Naive thymus-derived CD4-positive, alpha-beta T cell (primary cell): ENCODE measurements at regions not wholly inside any gene's neighbourhood (a gene's known extent, or its start where the extent isn't known, plus 50 kb on each side); places are given as distances from the start of the nearest gene placed in this dataset.
A peak's percentile ranks its signal among the peaks of the same experiment; 100 is the strongest.

Source experiments
- ATAC-seq: fragments of 150-1000 bp; cut with Tn5 transposase; 2 replicates; pipeline ENCODE4 v1.10.0; 2021; ENCODE audit warnings: mild to moderate bottlenecking, moderate library complexity
- CTCF ChIA-PET: fragments of 350-600 bp; sonication (Branson Sonifier 250); formaldehyde crosslinking; loops from one replicate; lab custom pipeline; 2021; ENCODE audit warnings: antibody characterized with exemption; lab: Charles Lee
- POLR2A ChIA-PET: fragments of 350-600 bp; sonication (Branson Sonifier 250); formaldehyde crosslinking; loops from one replicate; lab custom pipeline; 2021; ENCODE audit warnings: antibody characterized with exemption, inconsistent platforms; lab: Charles Lee
- DNase-seq, 9 donors: peaks; one replicate each; pipeline versions ENCODE4 v3.0.0 to v3.0.0-alpha.2; 2020 to 2022; ENCODE audit warnings: mixed read lengths in 1 of 9
- H3K27ac ChIP-seq: one replicate; pipeline ENCODE4 v1.7.0; 2013; ENCODE audit warnings: mild to moderate bottlenecking, low read depth, low read length, moderate library complexity
- H3K27me3 ChIP-seq, 2 donors: one replicate each; pipeline ENCODE4 v1.7.0; 2013; ENCODE audit warnings: low read length in 2 of 2, mild to moderate bottlenecking in 2 of 2, moderate library complexity in 2 of 2; ENCODE audit not compliant: control insufficient read depth in 2 of 2, insufficient read depth in 2 of 2
- H3K36me3 ChIP-seq, 3 experiments: 1 replicate in 2 of 3; 2 replicates in 1 of 3; pipeline ENCODE4 v1.7.0; 2013; ENCODE audit warnings: low read length in 3 of 3, mild to moderate bottlenecking in 3 of 3, moderate library complexity in 1 of 3; ENCODE audit not compliant: insufficient read depth in 3 of 3, control insufficient read depth in 2 of 3
- H3K4me1 ChIP-seq, 2 donors: one replicate each; pipeline ENCODE4 v1.7.0; 2013; ENCODE audit warnings: low read length in 2 of 2, mild to moderate bottlenecking in 2 of 2, moderate library complexity in 1 of 2; ENCODE audit not compliant: control insufficient read depth in 2 of 2, insufficient read depth in 2 of 2
- H3K4me3 ChIP-seq: 2 replicates; pipeline ENCODE4 v1.7.0; 2013; ENCODE audit warnings: mild to moderate bottlenecking, low read length
- H3K9me3 ChIP-seq, 3 experiments: 1 replicate in 2 of 3; 2 replicates in 1 of 3; pipeline ENCODE4 v1.7.0; 2013; ENCODE audit warnings: low read length in 3 of 3; ENCODE audit not compliant: control insufficient read depth in 2 of 3
- H3K27ac Mint-ChIP-seq, 9 donors: one replicate each; pipeline ENCODE4 v1.8.0; 2020 to 2022; ENCODE audit warnings: mixed read lengths in 9 of 9, mild to moderate bottlenecking in 8 of 9, moderate library complexity in 5 of 9, inconsistent platforms in 2 of 9
- H3K27me3 Mint-ChIP-seq, 5 donors: one replicate each; pipeline ENCODE4 v1.8.0; 2021 to 2022; ENCODE audit warnings: mixed read lengths in 5 of 5, mild to moderate bottlenecking in 1 of 5
- H3K36me3 Mint-ChIP-seq, 5 donors: one replicate each; pipeline ENCODE4 v1.8.0; 2020 to 2022; ENCODE audit warnings: mixed read lengths in 5 of 5, mild to moderate bottlenecking in 3 of 5, inconsistent platforms in 1 of 5
- H3K4me1 Mint-ChIP-seq, 7 donors: one replicate each; pipeline ENCODE4 v1.8.0; 2020 to 2022; ENCODE audit warnings: mixed read lengths in 7 of 7, mild to moderate bottlenecking in 3 of 7, inconsistent platforms in 1 of 7
- H3K4me3 Mint-ChIP-seq, 10 donors: one replicate each; pipeline ENCODE4 v1.8.0; 2020 to 2022; ENCODE audit warnings: mild to moderate bottlenecking in 10 of 10, mixed read lengths in 10 of 10, moderate library complexity in 6 of 10, inconsistent platforms in 2 of 10
- H3K9me3 Mint-ChIP-seq, 11 donors: one replicate each; pipeline ENCODE4 v1.8.0; 2020 to 2022; ENCODE audit warnings: mixed read lengths in 11 of 11, mild to moderate bottlenecking in 4 of 11, inconsistent platforms in 1 of 11, moderate library complexity in 1 of 11
- intact Hi-C, 2 donors: fragments of 100-400 bp; cut with micrococcal nuclease; formaldehyde crosslinking; loops; one replicate each; pipeline ENCODE4 v1.15.1; 2023

- H3K27ac Mint-ChIP-seq = no peak overlapping the region
- no peaks in the 10 kb centered on the region for H3K27me3 Mint-ChIP-seq
- Histone ChIP-seq H3K36me3 (no peaks in the 10 kb centered on the region), H3K27ac (no peak overlapping the region), H3K4me3 (no peak overlapping the region), H3K4me1 (peaks cover 0 to 5% of the 10 kb centered on the region in 2 donors), H3K27me3 (no peaks in the 10 kb centered on the region), H3K9me3 (no peaks in the 10 kb centered on the region)
- POLR2A ChIA-PET = no interaction called here
- peaks cover 0 to 32% (median 0%) of the 10 kb centered on the region in 5 donors for H3K36me3 Mint-ChIP-seq
- no peak overlapping the region for H3K4me3 Mint-ChIP-seq
- ATAC-seq (no peak), DNase-seq (no peak)
- peaks cover 11 to 34% (median 19%) of the 10 kb centered on the region in 7 donors for H3K4me1 Mint-ChIP-seq
- H3K9me3 Mint-ChIP-seq = peaks cover 0 to 21% (median 0%) of the 10 kb centered on the region in 11 donors
- CTCF ChIA-PET = no interaction called here
- intact Hi-C loops = no loop called here
Measured at GRCh38 chr3:106008766-106009165, 140.0 kb upstream of the CBLB start.

DNA sequence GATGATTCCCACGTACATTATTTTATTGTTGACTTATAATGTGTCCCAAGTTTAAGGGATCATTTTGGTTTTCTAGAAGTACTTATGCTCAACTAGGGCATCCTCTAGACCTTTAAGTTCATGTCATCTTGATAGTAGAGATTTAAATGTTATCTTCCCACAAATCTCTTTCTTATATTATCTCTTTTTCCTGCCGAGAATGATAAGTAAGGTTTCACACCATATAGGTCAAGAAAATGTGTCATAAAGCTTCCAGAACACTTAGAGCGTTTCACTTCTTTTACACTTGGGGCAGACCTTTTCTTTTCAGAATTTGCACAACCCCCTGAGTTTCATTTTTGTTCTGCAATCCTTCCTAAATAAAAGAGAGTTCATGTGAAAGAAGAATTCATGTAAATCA is 142.0 kb upstream of the CBLB start:
- Histone ChIP-seq H3K9me3 (no peaks in the 10 kb centered on the region), H3K4me3 (no peak overlapping the region), H3K36me3 (no peaks in the 10 kb centered on the region), H3K27ac (no peak overlapping the region), H3K4me1 (peaks cover 0 to 5% of the 10 kb centered on the region in 2 donors), H3K27me3 (no peaks in the 10 kb centered on the region)
- H3K27me3 Mint-ChIP-seq = no peaks in the 10 kb centered on the region
- peak overlapping the region in 3 of 9 donors; percentile 30 to 60 (median 51) for H3K27ac Mint-ChIP-seq
- peaks cover 0 to 24% (median 0%) of the 10 kb centered on the region in 11 donors for H3K9me3 Mint-ChIP-seq
- intact Hi-C loops = loop anchor here in 1 of 2 donors (5.0 to 10.0 kb wide), 2 partner anchors 144 to 324 kb away; partner anchors contain the start of gene CBLB
- POLR2A ChIA-PET = no interaction called here
- CTCF ChIA-PET = no interaction called here
- ATAC-seq = no peak
- H3K36me3 Mint-ChIP-seq = peaks cover 0 to 45% (median 0%) of the 10 kb centered on the region in 5 donors
- H3K4me3 Mint-ChIP-seq = peak overlapping the region in 1 of 10 donors; percentile 18
- no peak for DNase-seq
- peaks cover 8 to 28% (median 13%) of the 10 kb centered on the region in 7 donors for H3K4me1 Mint-ChIP-seq

- Mint-ChIP-seq H3K27ac (no peak overlapping the region), H3K4me1 (peaks cover 9 to 25% (median 13%) of the 10 kb centered on the region in 7 donors), H3K27me3 (no peaks in the 10 kb centered on the region), H3K9me3 (peaks cover 0 to 29% (median 0%) of the 10 kb centered on the region in 11 donors), H3K36me3 (peaks cover 0 to 42% (median 0%) of the 10 kb centered on the region in 5 donors), H3K4me3 (no peak overlapping the region)
- Histone ChIP-seq H3K27me3 (no peaks in the 10 kb centered on the region), H3K9me3 (no peaks in the 10 kb centered on the region), H3K4me3 (no peak overlapping the region), H3K36me3 (no peaks in the 10 kb centered on the region), H3K27ac (no peak overlapping the region), H3K4me1 (peaks cover 0 to 5% of the 10 kb centered on the region in 2 donors)
- ChIA-PET CTCF (no interaction called here), POLR2A (no interaction called here)
- no peak for DNase-seq
- no peak for ATAC-seq
- intact Hi-C loops = loop anchor here in 1 of 2 donors (5.0 to 10.0 kb wide), 2 partner anchors 147 to 321 kb away; partner anchors contain the start of gene CBLB
Measured at GRCh38 chr3:106013971-106014370, 145.2 kb upstream of the CBLB start.

- intact Hi-C loops = loop anchor here in 1 of 2 donors (5.0 to 10.0 kb wide), 2 partner anchors 147 to 320 kb away; partner anchors contain the start of gene CBLB
- ChIA-PET POLR2A (no interaction called here), CTCF (no interaction called here)
- H3K36me3 ChIP-seq = no peaks in the 10 kb centered on the region
- no peaks in the 10 kb centered on the region for H3K9me3 ChIP-seq
- H3K4me3 Mint-ChIP-seq = no peak overlapping the region
- peaks cover 0 to 5% of the 10 kb centered on the region in 2 donors for H3K4me1 ChIP-seq
- peaks cover 0 to 41% (median 0%) of the 10 kb centered on the region in 5 donors for H3K36me3 Mint-ChIP-seq
- H3K27ac ChIP-seq = no peak overlapping the region
- H3K27me3 ChIP-seq = no peaks in the 10 kb centered on the region
- peaks cover 0 to 31% (median 0%) of the 10 kb centered on the region in 11 donors for H3K9me3 Mint-ChIP-seq
- H3K4me1 Mint-ChIP-seq = peaks cover 8 to 21% (median 13%) of the 10 kb centered on the region in 7 donors
- H3K27ac Mint-ChIP-seq = no peak overlapping the region
- no peak overlapping the region for H3K4me3 ChIP-seq
- no peak for ATAC-seq
- no peak for DNase-seq
- no peaks in the 10 kb centered on the region for H3K27me3 Mint-ChIP-seq
Measured at GRCh38 chr3:106014518-106014917, 145.7 kb upstream of the CBLB start.

GRCh38 chr3:106014971-106015370 is 146.2 kb upstream of the CBLB start:
- ChIA-PET CTCF (no interaction called here), POLR2A (no interaction called here)
- Histone ChIP-seq H3K27ac (no peak overlapping the region), H3K36me3 (no peaks in the 10 kb centered on the region), H3K4me1 (peaks cover 0 to 5% of the 10 kb centered on the region in 2 donors), H3K9me3 (no peaks in the 10 kb centered on the region), H3K27me3 (no peaks in the 10 kb centered on the region), H3K4me3 (no peak overlapping the region)
- peaks cover 8 to 16% (median 12%) of the 10 kb centered on the region in 7 donors for H3K4me1 Mint-ChIP-seq
- DNase-seq (no peak), ATAC-seq (no peak)
- H3K27me3 Mint-ChIP-seq = no peaks in the 10 kb centered on the region
- H3K4me3 Mint-ChIP-seq = no peak overlapping the region
- H3K9me3 Mint-ChIP-seq = peaks cover 0 to 26% (median 0%) of the 10 kb centered on the region in 11 donors
- no peak overlapping the region for H3K27ac Mint-ChIP-seq
- H3K36me3 Mint-ChIP-seq = peaks cover 0 to 37% (median 0%) of the 10 kb centered on the region in 5 donors
- intact Hi-C loops = loop anchor here in 1 of 2 donors (5.0 to 10.0 kb wide), 2 partner anchors 148 to 320 kb away; partner anchors contain the start of gene CBLB

DNA sequence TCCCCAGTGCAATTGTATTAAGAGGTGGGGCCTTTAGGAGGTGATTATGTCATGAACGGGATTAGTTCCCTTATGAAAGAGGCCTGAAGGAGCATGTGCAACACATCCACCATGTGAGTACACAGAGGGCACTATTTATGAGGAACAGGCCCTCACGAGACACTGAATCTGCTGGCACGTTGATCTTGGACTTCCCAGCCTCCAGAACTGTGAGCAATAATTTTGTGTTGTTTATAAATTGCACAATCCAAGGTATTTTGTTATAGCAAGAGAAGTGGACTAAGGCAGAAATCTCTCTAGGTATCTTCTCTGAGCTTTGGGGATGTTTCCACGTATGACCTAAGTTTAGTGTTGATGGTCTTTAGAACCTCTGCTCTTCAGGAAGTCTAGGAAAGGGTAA is 149.3 kb upstream of the CBLB start:
- ChIA-PET POLR2A (no interaction called here), CTCF (interaction anchor here (0.5 kb wide), 1 partner anchor 314 kb away, joined by 3 read pairs; no protein-coding TSS in a partner anchor)
- H3K27ac Mint-ChIP-seq = no peak overlapping the region
- ATAC-seq (no peak), DNase-seq (no peak)
- Histone ChIP-seq H3K36me3 (no peaks in the 10 kb centered on the region), H3K27ac (no peak overlapping the region), H3K27me3 (no peaks in the 10 kb centered on the region), H3K4me1 (no peaks in the 10 kb centered on the region), H3K4me3 (no peak overlapping the region), H3K9me3 (no peaks in the 10 kb centered on the region)
- peaks cover 0 to 2% (median 0%) of the 10 kb centered on the region in 7 donors for H3K4me1 Mint-ChIP-seq
- H3K4me3 Mint-ChIP-seq = no peak overlapping the region
- intact Hi-C loops = loop anchor here in 1 of 2 donors (10.0 kb wide), 1 partner anchor 317 kb away; no protein-coding TSS in a partner anchor
- H3K27me3 Mint-ChIP-seq = no peaks in the 10 kb centered on the region
- H3K36me3 Mint-ChIP-seq = peaks cover 0 to 24% (median 0%) of the 10 kb centered on the region in 5 donors
- H3K9me3 Mint-ChIP-seq = peaks cover 0 to 21% (median 0%) of the 10 kb centered on the region in 11 donors
